HepG2 (cell line): ENCODE measurements at regions not wholly inside any gene's neighbourhood (a gene's known extent, or its start where the extent isn't known, plus 50 kb on each side); places are given as distances from the start of the nearest gene placed in this dataset.
A peak's percentile ranks its signal among the peaks of the same experiment; 100 is the strongest.

ENCODE experiments used
- ATM ChIP-seq: fragments of 450-650 bp; IDR thresholded peaks from 2 replicates; pipeline ENCODE4 v1.7.1; 2017; ENCODE audit warnings: mild to moderate bottlenecking, borderline replicate concordance
- CC2D1A ChIP-seq: sonication (generic); formaldehyde crosslinking; IDR thresholded peaks from 2 replicates; pipeline ENCODE4 v1.8.1; 2023; ENCODE audit warnings: mild to moderate bottlenecking, missing genetic modification reagents
- FLYWCH1 ChIP-seq: sonication (generic); formaldehyde crosslinking; IDR thresholded peaks from 2 replicates; pipeline ENCODE4 v1.8.1; 2023; ENCODE audit warnings: mild to moderate bottlenecking, missing genetic modification reagents
- FOXO1 ChIP-seq: sonication (generic); formaldehyde crosslinking; IDR thresholded peaks from 2 replicates; pipeline ENCODE4 v1.4.0; 2020; ENCODE audit warnings: missing genetic modification reagents
- HDAC2 ChIP-seq: sonication (generic); formaldehyde crosslinking; IDR thresholded peaks from 2 replicates; pipeline ENCODE4 v1.4.0; 2020; ENCODE audit warnings: missing genetic modification reagents
- PHF5A ChIP-seq: IDR thresholded peaks from one replicate; pipeline ENCODE4 v1.6.1; 2018; ENCODE audit warnings: low read depth, missing genetic modification reagents; ENCODE audit not compliant: unreplicated experiment
- SCMH1 ChIP-seq: sonication (generic); formaldehyde crosslinking; IDR thresholded peaks from 2 replicates; pipeline ENCODE4 v1.9.0; 2021; ENCODE audit warnings: missing genetic modification reagents, mild to moderate bottlenecking, borderline replicate concordance
- TCF7 ChIP-seq: sonication (generic); IDR thresholded peaks from 2 replicates; pipeline ENCODE4 v1.6.1; 2016; ENCODE audit warnings: antibody characterized with exemption, low read depth
- ZNF207 ChIP-seq: fragments of 450-650 bp; IDR thresholded peaks from 2 replicates; pipeline ENCODE4 v1.6.1; 2016; ENCODE audit warnings: antibody characterized with exemption, borderline replicate concordance
- ZNF552 ChIP-seq: sonication (generic); formaldehyde crosslinking; IDR thresholded peaks from 2 replicates; pipeline ENCODE4 v1.9.0; 2022; ENCODE audit warnings: missing genetic modification reagents, mild to moderate bottlenecking, borderline replicate concordance
- ZNF589 ChIP-seq: sonication (generic); formaldehyde crosslinking; conservative IDR thresholded peaks from 2 replicates; pipeline ENCODE4 v1.8.0; 2022; ENCODE audit warnings: mild to moderate bottlenecking, moderate library complexity, missing genetic modification reagents
- ZNF678 ChIP-seq: sonication (generic); formaldehyde crosslinking; IDR thresholded peaks from 2 replicates; pipeline ENCODE4 v1.4.0; 2020; ENCODE audit warnings: mild to moderate bottlenecking, missing genetic modification reagents
- ZNF775 ChIP-seq: sonication (generic); formaldehyde crosslinking; IDR thresholded peaks from 2 replicates; pipeline ENCODE4 v1.4.0; 2020; ENCODE audit warnings: missing genetic modification reagents, mild to moderate bottlenecking, moderate library complexity, borderline replicate concordance
- TF ChIP-seq, protein P1 (sequence below): sonication (generic); formaldehyde crosslinking; IDR thresholded peaks from 2 replicates; pipeline ENCODE4 v1.4.0; 2020; ENCODE audit warnings: missing genetic modification reagents, borderline replicate concordance
- TF ChIP-seq, protein P2 (sequence below): IDR thresholded peaks from 2 replicates; pipeline ENCODE4 v1.6.1; 2016; ENCODE audit warnings: mild to moderate bottlenecking, missing biosample characterization, missing genetic modification reagents
- TF ChIP-seq, protein P3 (sequence below): sonication (generic); formaldehyde crosslinking; IDR thresholded peaks from 2 replicates; pipeline ENCODE4 v1.5.0; 2020; ENCODE audit warnings: mild to moderate bottlenecking, missing genetic modification reagents, borderline replicate concordance

DNA sequence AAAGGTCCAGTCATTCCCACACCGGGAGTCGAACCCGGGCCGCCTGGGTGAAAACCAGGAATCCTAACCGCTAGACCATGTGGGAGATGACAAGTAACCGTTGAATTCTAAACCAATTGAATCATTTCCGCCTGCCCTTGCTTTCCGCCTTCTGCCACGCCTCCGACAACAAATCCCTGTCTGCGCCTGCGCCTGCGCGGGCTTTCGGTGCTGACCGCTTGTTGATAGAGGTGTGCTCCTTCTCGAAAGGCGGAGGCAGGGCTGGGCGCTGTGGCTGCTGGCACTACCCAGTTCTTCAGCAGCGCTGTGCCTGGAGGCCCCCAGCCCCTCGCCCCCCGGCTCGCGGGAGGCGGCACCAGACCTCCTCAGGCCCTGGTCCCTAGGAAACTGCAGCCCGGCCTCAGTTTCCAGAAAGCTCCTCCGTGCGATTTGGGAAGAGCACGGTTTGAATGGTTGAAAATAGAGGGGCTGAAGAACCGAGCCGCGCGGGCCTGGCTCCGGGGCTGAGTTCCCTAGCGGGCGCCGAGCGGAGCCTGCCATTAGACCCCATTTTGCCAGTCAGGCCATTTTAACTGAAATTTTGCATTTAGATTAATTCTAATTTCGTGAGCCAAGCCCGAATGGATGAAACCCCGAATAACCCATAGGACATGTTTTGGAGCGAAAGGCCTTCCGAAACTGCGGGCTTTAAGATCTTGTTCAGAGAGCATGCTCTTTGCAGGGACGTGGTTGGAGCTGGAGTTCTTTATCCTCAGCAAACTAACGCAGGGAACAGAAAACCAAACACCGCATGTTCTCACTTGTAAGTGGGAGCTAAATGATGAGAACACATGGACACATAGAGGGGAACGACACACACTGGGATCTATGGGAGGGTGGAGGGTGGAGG lies 219.3 kb upstream of the ATP10A start (continued):
- TF ChIP-seq, protein P1, sequence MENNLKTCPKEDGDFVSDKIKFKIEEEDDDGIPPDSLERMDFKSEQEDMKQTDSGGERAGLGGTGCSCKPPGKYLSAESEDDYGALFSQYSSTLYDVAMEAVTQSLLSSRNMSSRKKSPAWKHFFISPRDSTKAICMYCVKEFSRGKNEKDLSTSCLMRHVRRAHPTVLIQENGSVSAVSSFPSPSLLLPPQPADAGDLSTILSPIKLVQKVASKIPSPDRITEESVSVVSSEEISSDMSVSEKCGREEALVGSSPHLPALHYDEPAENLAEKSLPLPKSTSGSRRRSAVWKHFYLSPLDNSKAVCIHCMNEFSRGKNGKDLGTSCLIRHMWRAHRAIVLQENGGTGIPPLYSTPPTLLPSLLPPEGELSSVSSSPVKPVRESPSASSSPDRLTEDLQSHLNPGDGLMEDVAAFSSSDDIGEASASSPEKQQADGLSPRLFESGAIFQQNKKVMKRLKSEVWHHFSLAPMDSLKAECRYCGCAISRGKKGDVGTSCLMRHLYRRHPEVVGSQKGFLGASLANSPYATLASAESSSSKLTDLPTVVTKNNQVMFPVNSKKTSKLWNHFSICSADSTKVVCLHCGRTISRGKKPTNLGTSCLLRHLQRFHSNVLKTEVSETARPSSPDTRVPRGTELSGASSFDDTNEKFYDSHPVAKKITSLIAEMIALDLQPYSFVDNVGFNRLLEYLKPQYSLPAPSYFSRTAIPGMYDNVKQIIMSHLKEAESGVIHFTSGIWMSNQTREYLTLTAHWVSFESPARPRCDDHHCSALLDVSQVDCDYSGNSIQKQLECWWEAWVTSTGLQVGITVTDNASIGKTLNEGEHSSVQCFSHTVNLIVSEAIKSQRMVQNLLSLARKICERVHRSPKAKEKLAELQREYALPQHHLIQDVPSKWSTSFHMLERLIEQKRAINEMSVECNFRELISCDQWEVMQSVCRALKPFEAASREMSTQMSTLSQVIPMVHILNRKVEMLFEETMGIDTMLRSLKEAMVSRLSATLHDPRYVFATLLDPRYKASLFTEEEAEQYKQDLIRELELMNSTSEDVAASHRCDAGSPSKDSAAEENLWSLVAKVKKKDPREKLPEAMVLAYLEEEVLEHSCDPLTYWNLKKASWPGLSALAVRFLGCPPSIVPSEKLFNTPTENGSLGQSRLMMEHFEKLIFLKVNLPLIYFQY (CRISPR knock-in tag) = peak; percentile 29; the same call in 1 of the 2 replicates
- TF ChIP-seq ATM = no peak
- no peak for TF ChIP-seq HDAC2 (CRISPR knock-in tag)
- no peak for TF ChIP-seq PHF5A (CRISPR knock-in tag)
- TF ChIP-seq CC2D1A (CRISPR knock-in tag) = no peak
- TF ChIP-seq ZNF552 (CRISPR knock-in tag) = peak; percentile 40; the same call in 1 of the 2 replicates
- TF ChIP-seq FOXO1 (CRISPR knock-in tag) = peak; percentile 49; the same call in 1 of the 2 replicates
- TF ChIP-seq FLYWCH1 (CRISPR knock-in tag) = no peak
- TF ChIP-seq TCF7 = no peak
- TF ChIP-seq, protein P2, sequence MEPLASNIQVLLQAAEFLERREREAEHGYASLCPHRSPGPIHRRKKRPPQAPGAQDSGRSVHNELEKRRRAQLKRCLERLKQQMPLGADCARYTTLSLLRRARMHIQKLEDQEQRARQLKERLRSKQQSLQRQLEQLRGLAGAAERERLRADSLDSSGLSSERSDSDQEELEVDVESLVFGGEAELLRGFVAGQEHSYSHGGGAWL (CRISPR knock-in tag) = 0 out of 2 replicates have a peak, but pooled peaks have one; percentile 35
- TF ChIP-seq, protein P3, sequence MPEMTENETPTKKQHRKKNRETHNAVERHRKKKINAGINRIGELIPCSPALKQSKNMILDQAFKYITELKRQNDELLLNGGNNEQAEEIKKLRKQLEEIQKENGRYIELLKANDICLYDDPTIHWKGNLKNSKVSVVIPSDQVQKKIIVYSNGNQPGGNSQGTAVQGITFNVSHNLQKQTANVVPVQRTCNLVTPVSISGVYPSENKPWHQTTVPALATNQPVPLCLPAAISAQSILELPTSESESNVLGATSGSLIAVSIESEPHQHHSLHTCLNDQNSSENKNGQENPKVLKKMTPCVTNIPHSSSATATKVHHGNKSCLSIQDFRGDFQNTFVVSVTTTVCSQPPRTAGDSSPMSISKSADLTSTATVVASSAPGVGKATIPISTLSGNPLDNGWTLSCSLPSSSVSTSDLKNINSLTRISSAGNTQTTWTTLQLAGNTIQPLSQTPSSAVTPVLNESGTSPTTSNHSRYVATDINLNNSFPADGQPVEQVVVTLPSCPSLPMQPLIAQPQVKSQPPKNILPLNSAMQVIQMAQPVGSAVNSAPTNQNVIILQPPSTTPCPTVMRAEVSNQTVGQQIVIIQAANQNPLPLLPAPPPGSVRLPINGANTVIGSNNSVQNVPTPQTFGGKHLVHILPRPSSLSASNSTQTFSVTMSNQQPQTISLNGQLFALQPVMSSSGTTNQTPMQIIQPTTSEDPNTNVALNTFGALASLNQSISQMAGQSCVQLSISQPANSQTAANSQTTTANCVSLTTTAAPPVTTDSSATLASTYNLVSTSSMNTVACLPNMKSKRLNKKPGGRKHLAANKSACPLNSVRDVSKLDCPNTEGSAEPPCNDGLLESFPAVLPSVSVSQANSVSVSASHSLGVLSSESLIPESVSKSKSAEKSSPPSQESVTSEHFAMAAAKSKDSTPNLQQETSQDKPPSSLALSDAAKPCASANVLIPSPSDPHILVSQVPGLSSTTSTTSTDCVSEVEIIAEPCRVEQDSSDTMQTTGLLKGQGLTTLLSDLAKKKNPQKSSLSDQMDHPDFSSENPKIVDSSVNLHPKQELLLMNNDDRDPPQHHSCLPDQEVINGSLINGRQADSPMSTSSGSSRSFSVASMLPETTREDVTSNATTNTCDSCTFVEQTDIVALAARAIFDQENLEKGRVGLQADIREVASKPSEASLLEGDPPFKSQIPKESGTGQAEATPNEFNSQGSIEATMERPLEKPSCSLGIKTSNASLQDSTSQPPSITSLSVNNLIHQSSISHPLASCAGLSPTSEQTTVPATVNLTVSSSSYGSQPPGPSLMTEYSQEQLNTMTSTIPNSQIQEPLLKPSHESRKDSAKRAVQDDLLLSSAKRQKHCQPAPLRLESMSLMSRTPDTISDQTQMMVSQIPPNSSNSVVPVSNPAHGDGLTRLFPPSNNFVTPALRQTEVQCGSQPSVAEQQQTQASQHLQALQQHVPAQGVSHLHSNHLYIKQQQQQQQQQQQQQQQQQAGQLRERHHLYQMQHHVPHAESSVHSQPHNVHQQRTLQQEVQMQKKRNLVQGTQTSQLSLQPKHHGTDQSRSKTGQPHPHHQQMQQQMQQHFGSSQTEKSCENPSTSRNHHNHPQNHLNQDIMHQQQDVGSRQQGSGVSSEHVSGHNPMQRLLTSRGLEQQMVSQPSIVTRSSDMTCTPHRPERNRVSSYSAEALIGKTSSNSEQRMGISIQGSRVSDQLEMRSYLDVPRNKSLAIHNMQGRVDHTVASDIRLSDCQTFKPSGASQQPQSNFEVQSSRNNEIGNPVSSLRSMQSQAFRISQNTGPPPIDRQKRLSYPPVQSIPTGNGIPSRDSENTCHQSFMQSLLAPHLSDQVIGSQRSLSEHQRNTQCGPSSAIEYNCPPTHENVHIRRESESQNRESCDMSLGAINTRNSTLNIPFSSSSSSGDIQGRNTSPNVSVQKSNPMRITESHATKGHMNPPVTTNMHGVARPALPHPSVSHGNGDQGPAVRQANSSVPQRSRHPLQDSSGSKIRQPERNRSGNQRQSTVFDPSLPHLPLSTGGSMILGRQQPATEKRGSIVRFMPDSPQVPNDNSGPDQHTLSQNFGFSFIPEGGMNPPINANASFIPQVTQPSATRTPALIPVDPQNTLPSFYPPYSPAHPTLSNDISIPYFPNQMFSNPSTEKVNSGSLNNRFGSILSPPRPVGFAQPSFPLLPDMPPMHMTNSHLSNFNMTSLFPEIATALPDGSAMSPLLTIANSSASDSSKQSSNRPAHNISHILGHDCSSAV (CRISPR knock-in tag) = no peak
- TF ChIP-seq ZNF207 = no peak
- no peak for TF ChIP-seq ZNF775 (CRISPR knock-in tag)
- no peak for TF ChIP-seq ZNF678
- no peak for TF ChIP-seq SCMH1
- TF ChIP-seq ZNF589 (CRISPR knock-in tag) = no peak
